ENCODE measurements at regions not wholly inside any gene's neighbourhood (a gene's known extent, or its start where the extent isn't known, plus 50 kb on each side); places are given as distances from the start of the nearest gene placed in this dataset.

- Histone ChIP-seq H3K27ac (no peak overlapping the region), H3K36me3 (replicated peaks in 1 of 2; ENCODE audit: insufficient read depth in 1 of 2, low read depth in 2 of 2) (no peaks in the 10 kb centered on the region), H3K4me1 (no peaks in the 10 kb centered on the region), H3K4me3 (no peak overlapping the region), H3K9me3 (no peaks in the 10 kb centered on the region), H3K27me3 (no peaks in the 10 kb centered on the region)
- DNase-seq (no peak), ATAC-seq (no peak)
- intact Hi-C loops (cut with DNase I): no loop called here
- 37 to 60% methylated on average over 2 of the region's 2 CpGs for WGBS, 2 donors
- no peak for TF ChIP-seq POLR2A (IDR thresholded peaks at IDR 0.05)
These were observed 70.6 kb downstream of the NRN1 start for GRCh38 chr6:5936140-5936539.

- Histone ChIP-seq H3K27ac (no peak overlapping the region), H3K27me3 (no peaks in the 10 kb centered on the region), H3K9me3 (no peaks in the 10 kb centered on the region), H3K36me3 (replicated peaks in 1 of 2; ENCODE audit: insufficient read depth in 1 of 2, low read depth in 2 of 2) (no peaks in the 10 kb centered on the region), H3K4me3 (no peak overlapping the region), H3K4me1 (no peaks in the 10 kb centered on the region)
- DNase-seq (no peak), ATAC-seq (no peak)
- TF ChIP-seq CTCF (IDR thresholded peaks at IDR 0.05) (no peak), POLR2A (IDR thresholded peaks at IDR 0.05) (no peak)
- intact Hi-C loops (cut with DNase I): no loop called here
- WGBS, 2 donors: 17 to 20% methylated on average over 2 of the region's 2 CpGs
These were observed 75.8 kb downstream of the NRN1 start for GRCh38 chr6:5930968-5931367.

- H3K36me3 ChIP-seq (replicated peaks in 1 of 2; ENCODE audit: insufficient read depth in 1 of 2, low read depth in 2 of 2): no peaks in the 10 kb centered on the region
- no peak overlapping the region for H3K4me3 ChIP-seq
- no peaks in the 10 kb centered on the region for H3K9me3 ChIP-seq
- no peak for ATAC-seq
- 37 to 46% methylated on average over 4 of the region's 4 CpGs for WGBS, 2 donors
- no peak overlapping the region for H3K27ac ChIP-seq
- no peak for TF ChIP-seq POLR2A (IDR thresholded peaks at IDR 0.05)
- no peak for TF ChIP-seq CTCF (IDR thresholded peaks at IDR 0.05)
- H3K27me3 ChIP-seq: no peaks in the 10 kb centered on the region
- H3K4me1 ChIP-seq: no peaks in the 10 kb centered on the region
- DNase-seq: no peak
- intact Hi-C loops (cut with DNase I): no loop called here
These were observed 76.5 kb downstream of the NRN1 start for GRCh38 chr6:5930143-5930770.

GRCh38 chr6:5923840-5924239, 82.9 kb downstream of the NRN1 start:
- TF ChIP-seq POLR2A (IDR thresholded peaks at IDR 0.05) (no peak), CTCF (IDR thresholded peaks at IDR 0.05) (no peak)
- 81 to 83% methylated on average over 4 of the region's 4 CpGs for WGBS, 2 donors
- intact Hi-C loops (cut with DNase I): no loop called here
- Histone ChIP-seq H3K36me3 (replicated peaks in 1 of 2; ENCODE audit: insufficient read depth in 1 of 2, low read depth in 2 of 2) (no peaks in the 10 kb centered on the region), H3K9me3 (no peaks in the 10 kb centered on the region), H3K27ac (no peak overlapping the region), H3K27me3 (no peaks in the 10 kb centered on the region), H3K4me1 (no peaks in the 10 kb centered on the region), H3K4me3 (no peak overlapping the region)
- DNase-seq: no peak
- no peak for ATAC-seq

- DNase-seq (no peak), ATAC-seq (no peak)
- Histone ChIP-seq H3K4me3 (no peak overlapping the region), H3K27me3 (no peaks in the 10 kb centered on the region), H3K9me3 (no peaks in the 10 kb centered on the region), H3K36me3 (replicated peaks in 1 of 2; ENCODE audit: insufficient read depth in 1 of 2, low read depth in 2 of 2) (no peaks in the 10 kb centered on the region), H3K27ac (no peak overlapping the region), H3K4me1 (no peaks in the 10 kb centered on the region)
- TF ChIP-seq POLR2A (IDR thresholded peaks at IDR 0.05): no peak
- no peak for TF ChIP-seq CTCF (IDR thresholded peaks at IDR 0.05)
- 49 to 56% methylated on average over 4 of the region's 4 CpGs for WGBS, 2 donors
- intact Hi-C loops (cut with DNase I): no loop called here
These were observed 84.5 kb downstream of the NRN1 start for GRCh38 chr6:5922230-5922629.

All from body of pancreas (tissue), 4 donors.